Sigmoid colon (tissue), 6 donors: ENCODE measurements at regions not wholly inside any gene's neighbourhood (a gene's known extent, or its start where the extent isn't known, plus 50 kb on each side); places are given as distances from the start of the nearest gene placed in this dataset.

Source experiments
- DNase-seq: peaks from one replicate; pipeline ENCODE4 v3.0.0-alpha.2; 2019
- H3K27ac ChIP-seq, 4 donors: fragments of 200-600 bp; sonication (generic); one replicate each; pipeline ENCODE4 v1.5.1; 2016 to 2019; ENCODE audit warnings: mild to moderate bottlenecking in 1 of 4
- H3K27me3 ChIP-seq, 3 donors: fragments of 200-600 bp; sonication (generic); one replicate each; pipeline ENCODE4 v1.5.1; 2019; ENCODE audit warnings: mild to moderate bottlenecking in 1 of 3
- H3K36me3 ChIP-seq, 4 donors: fragments of 200-600 bp; sonication (generic); one replicate each; pipeline ENCODE4 v1.5.1; 2016 to 2019
- H3K4me1 ChIP-seq, 4 donors: fragments of 200-600 bp; sonication (generic); one replicate each; pipeline ENCODE4 v1.5.1; 2017 to 2019
- H3K4me3 ChIP-seq, 4 donors: fragments of 200-600 bp; sonication (generic); one replicate each; pipeline ENCODE4 v1.5.1; 2017 to 2019; ENCODE audit warnings: mild to moderate bottlenecking in 2 of 4, moderate library complexity in 1 of 4
- H3K9me3 ChIP-seq, 4 donors: fragments of 200-600 bp in 3 of 4; sonication (generic) in 3 of 4; one replicate each; pipeline versions ENCODE4 v1.5.1 to v1.6.1; 2013 to 2019
- CTCF ChIP-seq, 4 experiments: fragments of 450-650 bp in 3 of 4; fragments of 200-600 bp in 1 of 4; IDR thresholded peaks; one replicate each; pipeline ENCODE4 v1.5.1; 2016 to 2019; ENCODE audit warnings: antibody characterized with exemption in 4 of 4, mild to moderate bottlenecking in 3 of 4, moderate library complexity in 2 of 4
- EP300 ChIP-seq, 4 donors: sonication (generic); formaldehyde crosslinking; IDR thresholded peaks; one replicate each; pipeline ENCODE4 v1.6.1; 2017; ENCODE audit warnings: antibody characterized with exemption in 4 of 4
- POLR2A ChIP-seq, 2 donors: fragments of 450-650 bp; IDR thresholded peaks; one replicate each; pipeline ENCODE4 v1.6.1; 2016; ENCODE audit warnings: antibody characterized with exemption in 2 of 2, mild to moderate bottlenecking in 2 of 2, moderate library complexity in 2 of 2
- POLR2AphosphoS5 ChIP-seq, 4 donors: sonication (generic); formaldehyde crosslinking; IDR thresholded peaks; one replicate each; pipeline ENCODE4 v1.6.1; 2017; ENCODE audit warnings: antibody characterized with exemption in 4 of 4
- WGBS, 2 donors: extraction: QIAGEN DNeasy Blood & Tissue Kit; methylation state at CpG; one replicate each; pipeline ENCODE4 v1.1.7; 2013; 5-methylcytosine and 5-hydroxymethylcytosine counted together
- intact Hi-C: fragments of 100-400 bp; cut with DNase I; formaldehyde crosslinking; loops from one replicate; pipeline ENCODE4 v1.15.1; 2023
- donor health status: healthy with polysubstance abuse.
- donor health status: healthy.

DNA sequence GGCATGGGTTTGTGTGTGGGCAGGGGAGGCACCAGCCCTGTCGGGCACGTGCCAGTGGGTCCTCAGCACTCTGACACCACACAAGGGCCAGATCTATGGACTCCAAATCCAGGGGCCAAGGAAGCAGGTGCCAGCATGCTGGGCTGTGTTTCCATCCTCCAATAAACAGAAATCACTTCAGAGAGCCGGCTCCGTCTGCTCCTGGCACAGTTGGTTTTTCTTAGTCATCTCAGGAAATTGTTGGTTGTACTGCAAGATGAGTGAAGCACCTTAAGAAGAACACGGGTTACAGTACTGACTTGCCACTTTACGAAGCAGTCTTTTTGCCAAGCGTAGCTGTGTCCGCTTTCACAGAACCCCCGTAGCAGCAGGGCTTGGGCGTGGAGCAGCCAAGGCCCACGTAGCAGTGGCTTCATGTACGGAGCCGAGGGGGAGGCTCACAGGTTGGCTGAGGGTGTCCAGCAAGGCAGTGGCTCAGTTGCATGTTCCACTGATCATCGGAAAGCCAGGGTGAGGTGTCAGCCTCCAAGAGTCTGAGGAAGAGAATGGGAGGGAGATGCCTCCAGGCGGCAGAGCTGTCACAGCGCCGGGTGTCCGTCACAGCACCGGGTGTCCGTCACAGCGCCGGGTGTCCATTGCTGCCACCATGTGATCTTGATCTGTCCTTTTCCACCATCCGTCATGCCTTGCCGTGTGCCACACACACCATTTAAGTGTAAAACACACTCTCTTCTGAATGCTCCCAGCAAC, 314.9 kb downstream of the CTTN start:
- Histone ChIP-seq H3K27me3 (peaks cover 0 to 9% (median 0%) of the 10 kb centered on the region in 3 donors), H3K27ac (no peak overlapping the region), H3K4me1 (no peaks in the 10 kb centered on the region), H3K36me3 (no peaks in the 10 kb centered on the region), H3K9me3 (no peaks in the 10 kb centered on the region), H3K4me3 (no peak overlapping the region)
- DNase-seq, result no peak
- intact Hi-C loops, result no loop called here
- 91 to 94% methylated on average over 24 of the region's 24 CpGs for WGBS, 2 donors
- TF ChIP-seq POLR2AphosphoS5 (IDR thresholded peaks at IDR 0.05), result no peak
- no peak for TF ChIP-seq EP300 (IDR thresholded peaks at IDR 0.05)
- no peak for TF ChIP-seq CTCF (IDR thresholded peaks at IDR 0.05)

DNA sequence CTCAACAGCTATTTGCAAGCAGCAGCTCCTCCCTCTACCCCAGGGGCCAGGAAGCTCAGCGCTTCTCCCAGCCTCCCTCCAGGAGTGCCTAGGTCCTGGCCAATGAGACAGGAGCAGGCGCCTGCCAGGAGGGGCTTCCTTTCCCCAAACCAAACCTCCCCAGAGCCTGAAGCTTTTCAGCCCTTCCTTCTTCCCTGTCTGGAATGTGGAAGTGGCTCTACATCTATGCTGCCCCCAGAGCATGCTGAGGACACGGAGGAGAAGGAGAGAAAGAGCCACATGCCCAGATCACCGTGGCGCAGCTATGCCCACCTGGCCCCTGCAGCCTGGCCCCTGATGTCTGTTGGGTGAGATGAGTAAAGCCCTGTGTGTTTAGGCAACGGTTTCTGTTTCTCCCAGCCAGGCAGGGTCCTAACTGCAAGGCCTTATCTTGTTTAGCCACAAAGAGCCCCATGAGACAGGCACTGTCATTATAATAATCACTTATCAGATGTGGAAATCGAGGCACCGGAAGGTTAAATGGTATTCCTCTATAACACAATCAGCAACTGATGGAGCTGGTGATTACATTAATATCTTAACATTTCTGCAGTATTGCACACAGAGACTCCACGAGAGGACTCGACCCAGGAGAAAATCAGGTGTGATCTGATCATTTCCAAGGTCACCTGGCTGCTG, 315.8 kb downstream of the CTTN start:
- Histone ChIP-seq H3K27ac (no peak overlapping the region), H3K36me3 (no peaks in the 10 kb centered on the region), H3K27me3 (peaks cover 0 to 13% (median 0%) of the 10 kb centered on the region in 3 donors), H3K4me1 (no peaks in the 10 kb centered on the region), H3K4me3 (no peak overlapping the region), H3K9me3 (no peaks in the 10 kb centered on the region)
- TF ChIP-seq POLR2A (IDR thresholded peaks at IDR 0.05), result no peak
- no peak for TF ChIP-seq CTCF (IDR thresholded peaks at IDR 0.05)
- no peak for DNase-seq
- intact Hi-C loops, result no loop called here
- WGBS, 2 donors, result 60 to 86% methylated on average over 10 of the region's 10 CpGs

DNA sequence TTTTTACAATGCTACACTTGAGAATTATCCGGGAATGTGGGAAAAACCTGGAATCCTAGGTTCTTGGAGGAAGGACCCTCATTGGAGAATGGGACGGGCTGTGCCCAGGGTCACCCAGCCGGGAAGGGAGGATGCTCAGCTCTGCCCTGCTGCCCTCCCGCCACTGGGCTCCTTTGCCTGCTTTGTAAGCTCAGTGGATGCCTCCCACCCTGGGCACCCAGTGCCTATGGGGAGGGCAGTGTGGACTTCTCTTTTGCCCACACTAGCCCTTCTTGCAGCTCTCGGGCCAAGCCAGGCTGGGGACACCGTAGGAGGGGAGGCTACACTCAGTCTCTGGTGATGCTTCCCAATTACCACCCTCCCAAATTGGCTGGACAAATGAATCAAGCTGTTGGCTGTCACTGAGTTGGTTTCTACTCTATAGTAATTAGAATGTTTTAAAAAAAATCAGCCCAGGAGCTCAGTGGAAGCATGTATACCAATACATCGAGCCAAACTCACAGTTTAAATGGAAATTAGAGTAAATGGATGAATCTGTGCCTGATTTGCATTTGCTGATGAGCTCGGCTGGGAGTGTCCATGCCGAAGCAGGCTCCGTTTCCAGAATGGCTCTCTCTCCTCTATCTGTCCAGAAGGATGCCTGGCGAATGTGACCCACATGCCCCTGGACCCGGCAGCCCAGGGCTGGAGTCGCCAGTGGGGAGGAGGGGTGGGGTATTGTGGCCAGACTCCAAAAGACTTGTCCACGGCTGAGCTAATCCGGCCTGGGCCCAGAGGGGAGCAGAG, 317.0 kb downstream of the CTTN start:
- Histone ChIP-seq H3K27me3 (peaks cover 0 to 13% (median 0%) of the 10 kb centered on the region in 3 donors), H3K36me3 (no peaks in the 10 kb centered on the region), H3K9me3 (no peaks in the 10 kb centered on the region), H3K4me1 (no peaks in the 10 kb centered on the region), H3K27ac (no peak overlapping the region), H3K4me3 (no peak overlapping the region)
- 87 to 93% methylated on average over 15 of the region's 15 CpGs for WGBS, 2 donors
- intact Hi-C loops, result no loop called here
- TF ChIP-seq POLR2AphosphoS5 (IDR thresholded peaks at IDR 0.05) (no peak), CTCF (IDR thresholded peaks at IDR 0.05) (no peak), EP300 (IDR thresholded peaks at IDR 0.05) (no peak), POLR2A (IDR thresholded peaks at IDR 0.05) (no peak)
- no peak for DNase-seq

- Histone ChIP-seq H3K9me3 (no peaks in the 10 kb centered on the region), H3K4me1 (no peaks in the 10 kb centered on the region), H3K27me3 (peaks cover 0 to 13% (median 0%) of the 10 kb centered on the region in 3 donors), H3K4me3 (no peak overlapping the region), H3K36me3 (no peaks in the 10 kb centered on the region), H3K27ac (no peak overlapping the region)
- intact Hi-C loops, result no loop called here
- no peak for DNase-seq
- 89 to 93% methylated on average over 11 of the region's 11 CpGs for WGBS, 2 donors
- no peak for TF ChIP-seq POLR2A (IDR thresholded peaks at IDR 0.05)
- no peak for TF ChIP-seq CTCF (IDR thresholded peaks at IDR 0.05)
- no peak for TF ChIP-seq POLR2AphosphoS5 (IDR thresholded peaks at IDR 0.05)
These were observed 317.9 kb downstream of the CTTN start for GRCh38 chr11:70716216-70716615.
